Activated CD4-positive, alpha-beta memory T cell treated with anti-CD3 and anti-CD28 coated beads, Interleukin-2, amount 10 ng/mL, durations not matched to agents 7 days and 5 days (primary cell): ENCODE measurements at regions not wholly inside any gene's neighbourhood (a gene's known extent, or its start where the extent isn't known, plus 50 kb on each side); places are given as distances from the start of the nearest gene placed in this dataset.

ENCODE experiments used
- CTCF ChIA-PET: fragments of 350-600 bp; sonication (Branson Sonifier 250); formaldehyde crosslinking; loops from one replicate; lab custom pipeline; 2021; ENCODE audit warnings: antibody characterized with exemption, inconsistent platforms; lab: Charles Lee
- POLR2A ChIA-PET: fragments of 350-600 bp; sonication (Branson Sonifier 250); formaldehyde crosslinking; loops from one replicate; lab custom pipeline; 2021; ENCODE audit warnings: antibody characterized with exemption; lab: Charles Lee
- DNase-seq: peaks from one replicate; pipeline ENCODE4 v3.0.0-alpha.2; 2020
- H3K27ac Mint-ChIP-seq: one replicate; pipeline ENCODE4 v1.8.0; 2021; ENCODE audit warnings: mild to moderate bottlenecking, mixed read lengths
- H3K27me3 Mint-ChIP-seq: one replicate; pipeline ENCODE4 v1.8.0; 2021; ENCODE audit warnings: mixed read lengths
- H3K36me3 Mint-ChIP-seq: one replicate; pipeline ENCODE4 v1.8.0; 2021; ENCODE audit warnings: low read depth, mixed read lengths
- H3K4me1 Mint-ChIP-seq: one replicate; pipeline ENCODE4 v1.8.0; 2021; ENCODE audit warnings: mixed read lengths
- H3K4me3 Mint-ChIP-seq: one replicate; pipeline ENCODE4 v1.8.0; 2021; ENCODE audit warnings: mild to moderate bottlenecking, mixed read lengths
- H3K9me3 Mint-ChIP-seq: one replicate; pipeline ENCODE4 v1.8.0; 2021; ENCODE audit warnings: mixed read lengths

- Mint-ChIP-seq H3K4me1 (no peaks in the 10 kb centered on the region), H3K27me3 (no peaks in the 10 kb centered on the region), H3K36me3 (no peaks in the 10 kb centered on the region), H3K27ac (no peak overlapping the region), H3K4me3 (no peak overlapping the region), H3K9me3 (no peaks in the 10 kb centered on the region)
- DNase-seq = no peak
- CTCF ChIA-PET = no interaction called here
- POLR2A ChIA-PET = no interaction called here
These were observed 116.8 kb downstream of the TFAP2B start for GRCh38 chr6:50935442-50935841.

- no peaks in the 10 kb centered on the region for H3K9me3 Mint-ChIP-seq
These were observed 117.6 kb downstream of the TFAP2B start for GRCh38 chr6:50936277-50936681.

GRCh38 chr6:50939931-50940330, 121.3 kb downstream of the TFAP2B start:
- no peak for DNase-seq
- no peaks in the 10 kb centered on the region for H3K27me3 Mint-ChIP-seq
- CTCF ChIA-PET = no interaction called here
- POLR2A ChIA-PET = no interaction called here
- no peak overlapping the region for H3K4me3 Mint-ChIP-seq
- H3K27ac Mint-ChIP-seq = no peak overlapping the region
- H3K36me3 Mint-ChIP-seq = no peaks in the 10 kb centered on the region
- no peaks in the 10 kb centered on the region for H3K9me3 Mint-ChIP-seq
- no peaks in the 10 kb centered on the region for H3K4me1 Mint-ChIP-seq

More at GRCh38 chr6:50936277-50936681, 117.6 kb downstream of the TFAP2B start:
- Mint-ChIP-seq H3K27ac (no peak overlapping the region), H3K4me1 (no peaks in the 10 kb centered on the region), H3K4me3 (no peak overlapping the region), H3K27me3 (no peaks in the 10 kb centered on the region), H3K36me3 (no peaks in the 10 kb centered on the region)
- CTCF ChIA-PET = no interaction called here
- no peak for DNase-seq
- POLR2A ChIA-PET = no interaction called here

- Mint-ChIP-seq H3K27me3 (no peaks in the 10 kb centered on the region), H3K4me1 (no peaks in the 10 kb centered on the region), H3K36me3 (no peaks in the 10 kb centered on the region), H3K27ac (no peak overlapping the region), H3K9me3 (peaks cover 2% of the 10 kb centered on the region), H3K4me3 (no peak overlapping the region)
- POLR2A ChIA-PET = no interaction called here
- no peak for DNase-seq
- CTCF ChIA-PET = no interaction called here
These were observed 127.1 kb downstream of the TFAP2B start for GRCh38 chr6:50945789-50946188.

- H3K27me3 Mint-ChIP-seq = no peaks in the 10 kb centered on the region
- H3K4me1 Mint-ChIP-seq = no peaks in the 10 kb centered on the region
- ChIA-PET POLR2A (no interaction called here), CTCF (no interaction called here)
- no peaks in the 10 kb centered on the region for H3K9me3 Mint-ChIP-seq
- DNase-seq = no peak
- no peak overlapping the region for H3K4me3 Mint-ChIP-seq
- no peak overlapping the region for H3K27ac Mint-ChIP-seq
- H3K36me3 Mint-ChIP-seq = no peaks in the 10 kb centered on the region
These were observed 133.6 kb downstream of the TFAP2B start for GRCh38 chr6:50952092-50952907.

DNA sequence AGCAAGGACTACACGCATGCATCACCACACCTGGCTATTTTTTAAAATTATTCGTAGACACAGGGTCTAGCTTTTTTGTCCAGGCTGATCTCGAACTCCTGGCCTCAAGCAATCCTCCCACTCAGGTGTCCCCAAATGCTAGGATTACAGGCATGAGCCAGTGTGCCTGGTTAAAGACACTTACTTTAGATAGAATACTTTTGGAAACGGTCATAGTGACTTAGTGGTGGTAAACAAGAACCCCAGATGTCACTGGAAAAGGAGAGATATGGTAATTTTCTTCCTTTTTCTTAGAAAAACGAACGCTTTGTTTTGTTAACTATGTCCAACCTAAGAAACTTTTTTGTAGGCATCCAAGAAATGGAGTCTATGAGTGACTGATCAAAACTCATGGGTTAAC, 137.3 kb downstream of the TFAP2B start:
- ChIA-PET POLR2A (no interaction called here), CTCF (no interaction called here)
- Mint-ChIP-seq H3K4me3 (no peak overlapping the region), H3K36me3 (no peaks in the 10 kb centered on the region), H3K27ac (no peak overlapping the region), H3K4me1 (no peaks in the 10 kb centered on the region), H3K27me3 (no peaks in the 10 kb centered on the region), H3K9me3 (no peaks in the 10 kb centered on the region)
- DNase-seq = no peak

DNA sequence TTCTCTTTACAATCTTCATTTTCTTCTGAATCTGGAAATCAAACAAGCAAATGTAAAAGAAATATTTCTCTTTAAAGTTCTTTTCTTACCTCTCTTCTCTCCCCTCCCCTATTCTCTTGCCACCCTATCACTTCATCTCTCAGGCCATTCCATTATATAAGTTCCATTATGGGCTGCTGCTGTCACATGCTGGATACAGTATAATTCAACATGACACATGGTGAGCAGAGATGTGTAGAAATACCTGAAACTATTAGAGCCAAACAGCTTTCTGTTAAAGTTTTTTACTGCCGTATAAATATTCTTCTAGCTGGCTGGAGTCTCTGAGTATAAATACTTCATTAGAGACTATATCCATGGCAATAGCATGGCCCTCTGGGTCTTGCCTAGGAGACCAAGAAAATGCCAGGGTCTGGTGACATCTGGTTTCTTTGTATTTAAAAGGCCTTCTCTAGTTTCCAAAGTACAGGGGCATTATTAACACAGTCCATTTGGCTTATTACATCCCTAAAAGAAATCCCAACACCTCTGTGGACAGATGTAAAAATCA, 139.6 kb downstream of the TFAP2B start:
- Mint-ChIP-seq H3K4me3 (no peak overlapping the region), H3K4me1 (no peaks in the 10 kb centered on the region), H3K36me3 (no peaks in the 10 kb centered on the region), H3K27ac (no peak overlapping the region), H3K27me3 (no peaks in the 10 kb centered on the region), H3K9me3 (no peaks in the 10 kb centered on the region)
- POLR2A ChIA-PET = no interaction called here
- DNase-seq = no peak
- CTCF ChIA-PET = no interaction called here

- CTCF ChIA-PET = no interaction called here
- Mint-ChIP-seq H3K27me3 (no peaks in the 10 kb centered on the region), H3K9me3 (no peaks in the 10 kb centered on the region), H3K4me1 (no peaks in the 10 kb centered on the region), H3K4me3 (no peak overlapping the region), H3K27ac (no peak overlapping the region), H3K36me3 (no peaks in the 10 kb centered on the region)
- DNase-seq = no peak
- POLR2A ChIA-PET = no interaction called here
These were observed 140.5 kb downstream of the TFAP2B start for GRCh38 chr6:50959081-50959641.

- Mint-ChIP-seq H3K27me3 (no peaks in the 10 kb centered on the region), H3K9me3 (no peaks in the 10 kb centered on the region), H3K4me3 (no peak overlapping the region), H3K27ac (no peak overlapping the region), H3K4me1 (no peaks in the 10 kb centered on the region), H3K36me3 (no peaks in the 10 kb centered on the region)
- ChIA-PET POLR2A (no interaction called here), CTCF (no interaction called here)
- DNase-seq = no peak
These were observed 142.9 kb downstream of the TFAP2B start for GRCh38 chr6:50961611-50962010.

- no peaks in the 10 kb centered on the region for H3K36me3 Mint-ChIP-seq
- POLR2A ChIA-PET = no interaction called here
- H3K27ac Mint-ChIP-seq = no peak overlapping the region
- H3K4me1 Mint-ChIP-seq = no peaks in the 10 kb centered on the region
- no peak overlapping the region for H3K4me3 Mint-ChIP-seq
- DNase-seq = no peak
- H3K27me3 Mint-ChIP-seq = no peaks in the 10 kb centered on the region
- CTCF ChIA-PET = no interaction called here
- no peaks in the 10 kb centered on the region for H3K9me3 Mint-ChIP-seq
These were observed 143.6 kb downstream of the TFAP2B start for GRCh38 chr6:50962213-50962759.

GRCh38 chr6:50963952-50964351, 145.3 kb downstream of the TFAP2B start:
- CTCF ChIA-PET = no interaction called here
- H3K36me3 Mint-ChIP-seq = no peaks in the 10 kb centered on the region

DNA sequence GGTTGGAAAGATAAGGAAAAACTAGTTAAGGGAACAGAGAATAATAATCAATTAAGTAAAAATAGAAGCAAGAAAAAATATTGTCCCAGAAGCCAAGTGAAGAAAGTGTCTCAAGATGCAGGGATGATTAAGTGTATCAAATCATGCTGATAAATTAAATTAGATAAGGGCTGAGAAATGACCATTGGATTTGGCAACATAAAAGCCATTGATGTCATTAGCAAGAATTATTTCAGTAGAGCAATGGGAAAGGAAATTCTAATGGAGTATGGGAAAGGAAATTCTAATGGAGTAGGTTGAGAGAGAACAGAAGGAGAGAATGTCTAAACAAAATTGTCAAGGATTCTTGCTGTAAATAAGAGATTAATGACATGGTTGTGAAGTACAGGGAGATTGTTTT, 146.8 kb downstream of the TFAP2B start:
- Mint-ChIP-seq H3K4me1 (no peaks in the 10 kb centered on the region), H3K27ac (no peak overlapping the region), H3K36me3 (no peaks in the 10 kb centered on the region), H3K4me3 (no peak overlapping the region), H3K27me3 (no peaks in the 10 kb centered on the region), H3K9me3 (no peaks in the 10 kb centered on the region)
- no peak for DNase-seq
- ChIA-PET POLR2A (no interaction called here), CTCF (no interaction called here)

More at GRCh38 chr6:50963952-50964351, 145.3 kb downstream of the TFAP2B start:
- POLR2A ChIA-PET = no interaction called here
- Mint-ChIP-seq H3K9me3 (no peaks in the 10 kb centered on the region), H3K4me3 (no peak overlapping the region), H3K4me1 (no peaks in the 10 kb centered on the region), H3K27me3 (no peaks in the 10 kb centered on the region), H3K27ac (no peak overlapping the region)
- DNase-seq = no peak

GRCh38 chr6:50966532-50966931, 147.9 kb downstream of the TFAP2B start:
- Mint-ChIP-seq H3K36me3 (no peaks in the 10 kb centered on the region), H3K4me1 (no peaks in the 10 kb centered on the region), H3K4me3 (no peak overlapping the region), H3K27ac (no peak overlapping the region), H3K9me3 (no peaks in the 10 kb centered on the region), H3K27me3 (no peaks in the 10 kb centered on the region)
- no peak for DNase-seq
- POLR2A ChIA-PET = no interaction called here
- CTCF ChIA-PET = no interaction called here
